ENCODE measurements at regions not wholly inside any gene's neighbourhood (a gene's known extent, or its start where the extent isn't known, plus 50 kb on each side); places are given as distances from the start of the nearest gene placed in this dataset.
"Not testable (repeated sequence)": the region's sequence is repeated elsewhere in the genome, so short reads cannot be mapped to it uniquely, and the experiment has no call there.

DNA sequence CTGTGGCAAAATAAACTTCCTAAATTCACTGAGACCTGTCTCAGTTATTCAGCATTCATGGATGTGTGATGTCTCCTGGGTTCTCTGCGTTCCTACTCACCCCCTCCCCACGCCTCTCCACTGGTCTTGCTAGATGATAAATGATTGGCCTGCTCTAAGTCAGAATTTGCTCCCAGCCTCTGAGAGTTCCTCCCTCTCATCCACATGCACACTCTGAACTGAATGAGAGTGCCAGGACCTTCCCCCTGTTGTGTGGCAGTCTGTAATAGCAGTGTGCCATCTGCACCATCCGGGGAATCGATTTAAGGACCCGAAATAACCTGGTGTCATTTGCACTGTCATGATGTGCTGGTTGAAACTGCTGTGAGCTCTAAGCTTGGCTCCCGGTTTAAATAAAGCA, 135.8 kb upstream of the AFDN start:
- no peak for DNase-seq

DNA sequence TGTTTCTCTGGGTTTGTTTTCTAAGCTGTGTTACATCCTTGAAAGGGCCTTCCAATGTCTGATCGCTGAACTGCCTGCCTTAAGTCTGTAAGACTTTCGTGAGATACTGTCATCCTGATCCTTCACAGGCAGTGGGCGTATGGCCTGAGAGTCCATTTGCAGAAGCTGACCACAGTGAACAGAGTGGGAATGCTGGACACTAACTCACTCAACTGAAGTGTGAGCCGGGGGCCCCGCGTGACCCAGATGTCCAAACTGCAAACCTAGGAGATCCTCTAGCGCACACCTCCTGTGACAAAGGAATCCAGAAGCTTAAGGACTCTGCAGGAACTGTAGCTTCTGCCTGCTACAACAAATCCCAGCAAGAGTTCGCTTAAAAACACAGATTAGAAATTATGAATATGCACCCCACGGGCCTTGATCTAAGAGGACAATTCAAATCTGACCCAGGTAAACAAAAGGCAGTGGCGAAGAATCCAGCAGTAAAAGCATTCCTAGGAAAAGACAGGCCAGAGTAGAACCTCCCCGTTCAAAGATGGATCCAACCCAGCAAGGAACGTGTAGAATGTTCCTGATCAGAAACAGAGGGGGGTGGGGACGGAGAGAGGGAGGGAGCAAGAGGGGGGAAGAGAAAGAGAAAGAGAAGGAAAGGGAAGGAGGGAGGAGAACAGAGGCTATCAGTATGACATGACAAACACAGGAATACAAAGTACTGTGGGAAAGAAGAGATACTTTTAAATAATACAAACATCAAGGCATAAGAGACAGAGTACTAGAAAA, 135.0 kb upstream of the AFDN start:
- DNase-seq, result no peak

DNA sequence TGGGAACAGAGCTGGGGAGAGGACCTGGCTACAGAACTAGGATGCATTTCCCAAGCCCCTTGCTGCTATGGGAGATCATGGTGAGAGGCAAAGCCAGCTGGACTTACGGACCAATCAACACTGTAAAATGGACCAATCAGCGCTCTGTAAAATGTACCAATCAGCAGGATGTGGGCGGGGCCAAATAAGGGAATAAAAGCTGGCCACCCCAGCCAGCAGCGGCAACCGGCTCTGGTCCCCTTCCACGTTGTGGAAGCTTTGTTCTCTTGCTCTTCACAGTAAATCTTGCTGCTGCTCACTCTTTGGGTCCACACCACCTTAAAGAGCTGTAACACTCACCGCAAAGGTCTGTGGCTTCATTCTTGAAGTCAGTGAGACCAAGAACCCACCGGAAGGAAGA, 133.2 kb upstream of the AFDN start:
- DNase-seq, result not testable (repeated sequence)

DNA sequence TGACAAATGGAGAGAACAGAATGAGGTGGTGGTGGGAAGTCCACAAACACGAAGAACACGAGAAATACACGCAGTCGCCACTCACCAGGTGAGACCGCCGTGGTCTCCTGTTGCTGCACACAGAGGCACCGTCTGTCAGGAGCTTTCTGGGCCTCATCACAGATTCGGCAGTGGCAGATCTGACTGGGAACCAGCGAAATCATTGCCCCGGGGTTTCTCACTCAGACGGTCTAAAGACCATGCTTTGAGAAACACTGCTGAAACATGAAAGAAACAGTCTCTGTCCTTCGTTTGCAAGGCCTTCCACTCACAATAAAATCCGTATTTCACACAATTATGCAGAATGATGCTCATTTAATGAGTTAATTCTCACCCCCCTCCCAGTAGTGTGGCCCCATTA, 130.9 kb upstream of the AFDN start:
- DNase-seq, result no peak

DNA sequence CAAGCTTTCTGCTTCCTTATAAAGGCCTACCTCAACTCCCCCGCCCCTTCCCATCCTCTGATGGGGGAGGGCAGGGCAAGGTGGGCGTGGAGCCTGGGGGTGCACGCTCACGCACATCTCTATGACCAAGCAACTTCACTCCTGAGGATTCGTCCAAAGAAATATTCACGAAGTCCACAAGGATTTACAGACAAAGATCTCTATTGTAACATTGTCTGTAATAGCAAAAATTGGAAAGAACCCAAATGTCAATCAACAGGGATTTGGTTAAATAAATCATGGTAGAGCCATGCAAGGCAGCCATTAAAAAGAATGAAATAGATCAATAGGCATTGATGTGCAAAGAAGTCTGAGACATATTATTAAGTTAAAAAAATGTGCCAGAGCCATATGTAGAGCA, 130.4 kb upstream of the AFDN start:
- DNase-seq, result no peak

DNA sequence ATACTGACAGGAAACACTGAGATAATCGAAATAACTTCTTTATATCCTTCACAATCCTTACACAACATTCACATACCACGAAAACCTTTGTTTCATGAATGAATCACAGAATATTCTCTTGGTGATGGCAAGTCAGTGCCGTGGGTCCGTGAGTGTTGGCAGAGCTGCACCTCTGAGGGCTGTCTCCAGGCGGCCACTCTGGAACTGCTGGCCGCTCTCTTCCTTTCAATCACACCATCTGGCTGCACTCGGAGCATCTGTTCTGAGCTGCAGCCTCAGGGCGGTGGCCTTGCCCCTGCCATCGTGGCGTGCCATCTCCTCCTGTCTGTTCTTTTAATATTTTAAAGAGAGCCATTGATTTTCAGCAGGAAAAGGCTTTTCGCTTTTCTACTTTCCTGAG, 129.4 kb upstream of the AFDN start:
- no peak for DNase-seq

DNA sequence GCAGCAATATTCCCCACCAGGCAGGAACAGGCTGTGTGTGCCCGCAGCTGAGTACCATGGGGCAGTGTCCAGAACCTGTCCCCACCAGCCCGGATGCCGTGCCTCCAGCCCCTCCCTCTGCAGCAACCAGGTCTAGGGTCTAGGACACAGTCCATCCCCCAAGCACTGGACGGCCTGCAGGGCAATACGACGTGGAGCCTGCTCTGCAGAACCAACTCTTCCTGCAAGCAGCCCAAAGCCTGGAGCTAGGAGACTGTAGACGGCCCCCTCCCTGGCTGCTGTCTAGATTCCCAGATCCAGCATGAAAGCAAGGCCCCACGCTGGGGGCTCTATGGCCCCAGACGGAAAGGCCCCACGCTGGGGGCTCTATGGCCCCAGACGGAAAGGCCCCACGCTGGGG, 128.2 kb upstream of the AFDN start:
- DNase-seq, result no peak

DNA sequence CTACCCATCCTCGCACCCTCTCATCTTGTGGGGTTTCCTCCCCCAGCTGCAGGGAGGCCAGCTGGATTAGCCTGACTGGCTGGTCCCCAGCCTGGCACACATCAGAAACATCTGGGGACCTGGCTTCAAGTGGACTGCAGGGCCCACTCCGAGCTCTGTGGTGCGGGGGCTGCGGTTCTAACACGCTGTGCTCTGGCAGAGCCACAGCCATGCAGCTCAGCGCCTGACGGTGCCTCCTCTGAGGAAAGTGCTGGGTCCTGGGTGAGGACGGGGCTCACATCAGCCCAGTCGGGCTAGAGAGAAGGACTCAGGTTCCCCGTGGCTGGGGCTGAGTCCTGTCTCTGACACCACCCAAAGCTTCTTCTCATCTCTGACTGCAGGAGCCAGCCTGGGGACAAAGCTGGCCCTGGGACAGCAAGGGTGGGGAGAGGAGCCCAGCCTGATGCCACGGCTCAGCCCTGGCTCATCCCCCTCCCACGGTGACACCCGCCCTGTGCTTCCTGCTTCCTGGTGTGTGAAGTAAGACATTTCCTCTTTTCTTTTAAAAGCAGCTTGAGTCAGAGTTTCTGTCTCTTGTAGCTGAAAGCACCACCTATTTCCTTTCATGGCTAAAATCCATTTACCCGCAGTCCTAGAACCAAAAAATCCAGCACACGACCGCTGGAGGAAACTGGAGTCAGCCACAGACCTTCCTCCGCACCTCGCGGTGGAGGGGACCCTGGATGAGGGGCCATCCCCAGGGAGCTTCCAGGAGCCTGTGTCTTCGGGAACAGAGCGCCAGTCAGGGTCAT, 127.4 kb upstream of the AFDN start:
- peak; percentile 29 to 73 for DNase-seq

DNA sequence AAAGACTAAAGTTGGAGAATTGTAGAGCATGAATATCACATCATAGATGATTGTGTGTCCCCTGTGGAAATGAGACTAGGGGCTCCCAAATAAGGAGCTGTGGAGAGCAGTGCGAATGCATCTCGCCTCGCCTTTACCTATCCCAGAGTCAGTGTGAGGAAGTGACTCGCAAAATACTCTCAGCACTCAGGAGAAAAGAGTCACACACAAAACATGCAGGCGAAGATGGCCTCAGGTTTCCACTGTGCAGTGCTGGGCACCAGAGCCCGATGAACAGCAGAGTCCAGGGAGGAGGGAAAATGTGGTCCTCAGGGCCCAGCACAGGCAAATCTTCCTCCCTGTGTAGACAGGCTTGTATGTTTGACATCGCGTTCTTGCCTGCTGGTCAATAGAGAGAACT, 126.5 kb upstream of the AFDN start:
- no peak for DNase-seq

DNA sequence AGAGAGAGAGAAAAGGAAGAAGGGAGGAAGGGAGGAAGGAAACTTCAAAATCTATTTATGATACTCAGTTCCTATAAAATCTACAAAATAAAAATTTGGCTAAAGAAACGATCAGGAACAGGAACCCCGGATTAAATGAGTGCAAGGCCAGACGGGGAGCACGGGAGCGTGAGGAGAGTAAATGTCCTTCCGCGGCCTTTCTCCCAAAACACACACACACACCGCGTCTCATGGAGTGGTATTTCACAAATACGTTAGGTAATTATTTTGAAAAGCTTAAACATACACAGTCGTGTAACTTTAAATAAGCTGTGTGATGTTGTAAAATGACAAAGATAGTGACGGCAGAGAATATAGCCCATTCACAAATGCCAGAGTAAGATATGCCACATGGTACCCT, 125.7 kb upstream of the AFDN start:
- no peak for DNase-seq

DNA sequence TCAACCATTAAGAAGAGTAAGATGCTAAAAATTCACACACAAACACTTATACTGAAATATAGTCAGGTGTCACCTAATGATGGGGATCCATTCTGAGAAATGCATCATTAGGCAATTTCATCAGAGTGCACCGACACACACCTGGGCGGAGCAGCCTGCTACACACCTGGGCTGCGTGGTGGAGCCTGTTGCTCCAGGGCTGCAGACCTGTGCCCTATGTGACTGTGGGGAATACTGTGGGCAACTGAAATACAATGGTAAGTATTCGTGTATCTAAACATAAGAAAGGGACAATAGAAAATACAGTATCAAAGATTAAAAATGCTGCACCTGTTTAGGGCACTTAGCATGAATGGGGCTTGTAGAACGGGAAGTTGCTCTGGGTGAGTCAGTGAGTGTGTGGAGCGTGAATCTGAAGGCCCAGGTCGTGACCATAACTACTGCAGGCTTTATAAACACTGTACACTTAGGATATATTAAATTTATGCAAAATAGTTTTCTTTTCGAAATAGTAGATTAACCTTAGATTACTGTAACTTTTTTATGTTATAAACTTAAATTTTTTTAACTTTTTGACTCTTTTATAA, 124.4 kb upstream of the AFDN start:
- peak in 1 of 2 donors; percentile 37 for DNase-seq

DNA sequence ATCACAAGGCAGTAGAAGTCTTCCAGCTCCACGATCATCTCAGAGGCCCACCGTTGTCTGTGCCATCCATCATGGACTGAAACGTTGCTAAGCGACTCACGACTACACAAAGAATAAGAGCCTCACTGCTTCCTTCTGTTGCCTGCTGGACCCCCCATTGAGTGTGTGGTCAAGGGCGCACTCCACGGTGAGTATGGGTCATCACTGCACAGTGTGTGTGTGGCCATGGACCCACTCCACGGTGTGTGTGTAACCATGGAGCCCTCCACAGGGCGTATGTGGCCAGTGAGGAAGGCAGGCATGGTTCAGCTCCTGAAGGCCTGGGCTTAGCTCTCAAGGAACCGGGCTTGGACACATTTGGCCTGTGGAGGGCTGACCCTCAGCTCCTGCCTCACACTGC, 123.4 kb upstream of the AFDN start:
- no peak for DNase-seq

DNA sequence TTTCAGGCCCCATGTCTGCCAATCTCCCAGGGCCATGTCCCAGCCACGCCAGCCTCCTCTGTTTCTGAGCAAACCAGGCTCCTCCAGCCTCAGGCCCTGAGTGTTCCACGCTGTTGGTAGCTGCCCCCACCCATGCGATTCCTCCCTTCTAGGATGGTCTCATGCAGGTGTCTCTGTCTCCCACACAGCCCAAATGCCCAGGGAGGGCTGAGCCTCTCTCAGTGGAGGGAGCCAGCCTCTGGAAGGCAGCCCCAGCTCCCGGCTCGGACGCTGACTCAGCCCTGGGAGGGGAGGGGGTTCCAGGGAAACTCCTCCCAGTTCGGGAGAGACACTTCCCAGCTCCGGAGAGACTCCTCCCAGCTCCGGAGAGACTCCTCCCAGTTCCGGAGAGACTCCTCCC, 122.9 kb upstream of the AFDN start:
- DNase-seq, result no peak

DNA sequence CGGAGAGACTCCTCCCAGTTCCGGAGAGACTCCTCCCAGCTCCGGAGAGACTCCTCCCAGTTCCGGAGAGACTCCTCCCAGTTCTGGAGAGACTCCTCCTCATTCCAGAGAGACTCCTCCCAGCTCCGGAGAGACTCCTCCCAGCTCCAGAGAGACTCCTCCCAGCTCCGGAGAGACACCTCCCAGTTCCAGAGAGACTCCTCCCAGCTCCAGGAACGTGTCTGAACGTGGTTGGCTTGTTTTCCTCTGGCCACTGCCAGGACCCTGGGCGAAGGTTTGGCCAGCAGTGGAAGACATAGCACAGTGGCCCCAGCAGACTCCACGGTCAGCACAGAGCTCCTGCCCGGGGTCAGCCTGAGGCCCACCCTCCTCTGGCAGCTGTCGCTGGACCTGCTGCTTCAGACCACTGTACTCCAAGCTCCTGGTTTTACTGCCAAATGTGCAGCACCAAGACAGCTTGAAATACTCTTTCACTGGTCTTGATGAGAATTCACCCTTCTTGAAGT, 122.3 kb upstream of the AFDN start:
- no peak for DNase-seq

DNA sequence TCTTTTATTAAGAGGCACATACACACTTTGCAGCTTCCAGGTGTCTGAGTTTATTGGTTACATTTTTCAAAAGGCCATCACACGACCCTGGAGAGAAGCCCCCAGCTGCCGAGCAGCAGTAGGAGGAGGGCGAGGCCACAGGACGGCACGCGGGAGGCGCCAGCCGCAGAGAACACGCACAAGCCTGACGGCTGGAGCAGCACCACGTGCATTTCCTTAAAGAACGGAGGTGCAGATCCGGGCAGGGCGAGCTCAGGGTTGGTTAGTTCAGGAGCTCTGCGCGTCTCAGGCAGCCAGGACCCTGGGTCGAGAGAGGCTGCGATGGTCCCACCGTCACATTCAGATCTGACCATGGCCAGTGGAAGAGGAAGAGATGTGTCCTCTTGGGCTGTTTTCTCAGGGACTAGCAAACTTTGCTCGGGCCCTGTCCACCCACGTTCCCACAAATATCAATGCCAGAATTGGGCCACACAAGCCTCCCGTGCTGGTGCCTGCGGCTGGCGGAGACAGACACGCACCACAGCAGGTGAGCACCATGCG, 121.4 kb upstream of the AFDN start:
- DNase-seq, result no peak

DNA sequence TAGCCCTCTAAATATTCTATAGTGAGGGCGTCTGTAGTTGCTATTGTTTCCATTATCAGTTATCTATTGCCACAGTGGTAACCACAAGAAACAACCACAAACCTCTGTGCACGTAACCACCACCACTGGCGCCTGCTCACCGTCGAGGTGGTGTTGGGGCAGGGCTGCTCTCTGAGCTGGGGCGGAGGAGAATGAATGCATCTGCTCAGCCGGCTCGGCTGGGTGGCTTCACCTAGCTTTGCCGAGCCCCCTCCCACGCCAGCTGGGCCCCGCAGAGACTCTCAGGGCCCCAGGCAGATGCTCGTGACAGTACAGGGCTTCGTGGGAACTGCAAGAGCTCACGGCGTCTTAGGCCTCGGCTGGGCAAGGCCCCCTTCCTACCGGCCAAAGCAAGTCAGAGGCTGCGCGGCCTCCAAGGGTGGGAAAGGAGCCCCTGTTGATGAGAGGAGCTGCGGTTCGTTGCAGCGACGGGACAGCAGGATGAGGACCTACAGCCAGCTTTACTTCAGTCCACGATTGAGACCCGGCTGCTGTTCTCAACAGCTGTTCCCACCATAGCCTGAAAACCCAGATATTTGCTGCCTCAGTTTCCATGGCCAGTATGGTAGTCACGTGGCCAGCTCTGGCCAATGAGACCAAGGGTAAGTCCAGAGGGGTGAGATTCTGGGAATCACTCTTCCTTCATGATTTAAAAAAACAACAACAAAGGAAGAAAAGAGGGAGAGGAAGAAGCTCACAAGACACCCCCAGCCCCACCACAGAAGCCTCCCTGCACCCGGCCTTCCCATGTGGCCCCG, 120.2 kb upstream of the AFDN start:
- DNase-seq, result peak; percentile 54 to 57

DNA sequence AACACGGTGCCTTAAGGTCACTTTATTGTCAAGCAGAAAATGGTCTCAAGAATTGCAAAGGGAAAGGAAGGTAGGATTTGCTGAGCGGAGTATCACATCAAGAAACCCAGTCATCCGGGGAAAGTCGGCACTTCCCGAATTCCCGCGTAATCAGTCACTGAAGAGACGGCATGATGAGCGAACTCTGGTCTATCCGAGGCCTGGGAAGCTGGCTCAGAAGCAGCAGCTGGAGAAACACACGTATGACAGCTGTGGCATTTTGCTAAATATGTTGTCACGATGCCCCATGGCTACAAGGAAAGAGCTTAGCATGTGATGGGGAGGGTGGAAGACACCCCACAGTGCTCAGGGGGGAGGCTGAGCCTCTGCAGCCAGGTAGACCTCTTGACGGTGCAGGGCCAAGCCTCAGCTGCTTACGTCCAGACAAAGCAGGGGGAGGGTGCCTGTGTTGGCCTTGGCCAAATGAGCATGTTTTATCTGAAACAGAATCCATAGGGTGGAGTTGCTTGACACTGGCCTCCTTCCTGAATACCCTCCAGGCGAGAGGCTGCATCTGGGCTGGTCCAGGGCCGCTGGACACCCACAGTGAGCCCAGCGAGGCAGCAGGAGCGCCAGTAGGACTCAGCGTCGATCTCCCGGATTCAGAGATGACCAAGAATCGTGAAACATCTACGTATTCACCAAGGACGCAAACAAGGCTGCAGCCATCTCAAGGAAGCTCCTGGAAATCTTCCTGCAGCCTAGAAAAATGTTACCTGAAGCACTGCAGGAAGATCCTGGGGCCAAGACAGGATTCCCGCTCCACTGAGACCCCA, 118.8 kb upstream of the AFDN start:
- DNase-seq, result no peak

DNA sequence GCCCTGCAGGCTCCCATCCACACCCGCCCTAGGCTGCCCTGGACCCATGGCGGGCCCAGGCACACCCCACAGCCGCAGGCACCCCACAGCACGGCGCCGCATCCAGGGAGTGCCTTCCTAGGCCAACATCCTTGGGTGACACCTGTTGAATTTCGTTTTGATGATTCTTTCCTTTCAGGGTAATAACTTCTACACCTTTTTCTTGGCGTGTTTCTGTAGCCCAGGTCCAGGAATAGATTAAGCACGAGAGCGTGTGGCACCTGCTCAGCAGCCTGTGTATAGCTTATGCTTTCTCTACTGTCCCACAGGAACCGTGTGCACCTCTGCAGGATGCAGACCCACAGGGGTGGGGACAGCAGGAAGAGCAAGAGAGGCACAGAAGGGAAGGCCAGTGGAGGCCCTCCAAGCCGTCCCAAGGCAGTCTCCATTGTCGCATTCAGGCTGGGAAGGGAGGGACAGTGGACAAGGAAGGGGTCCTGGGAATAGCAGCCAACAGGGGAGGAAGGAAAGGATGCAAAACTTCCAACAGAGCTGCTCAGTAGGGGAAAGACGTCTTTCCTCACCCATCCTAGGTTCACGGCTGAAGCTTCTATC, 118.1 kb upstream of the AFDN start:
- DNase-seq, result no peak

DNA sequence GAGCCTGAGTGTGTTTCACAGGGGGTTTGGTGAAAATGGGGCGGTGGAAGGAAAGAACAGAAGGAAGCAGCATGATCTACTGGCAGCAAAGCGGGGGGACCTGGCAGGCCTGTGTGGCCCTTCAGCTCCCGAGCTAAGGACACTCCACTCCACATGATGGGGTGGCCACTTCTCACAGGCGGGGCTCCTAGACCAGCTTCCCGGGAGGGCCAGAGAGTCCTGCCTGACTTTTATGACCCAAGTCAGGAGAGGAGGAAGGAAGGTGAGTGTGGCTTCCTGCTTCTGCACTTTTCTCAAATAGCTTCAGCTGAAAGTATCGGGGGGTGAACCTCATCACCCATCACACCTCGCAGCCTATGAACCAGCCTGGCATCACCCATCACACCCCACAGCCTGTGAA, 117.5 kb upstream of the AFDN start:
- no peak for DNase-seq

DNA sequence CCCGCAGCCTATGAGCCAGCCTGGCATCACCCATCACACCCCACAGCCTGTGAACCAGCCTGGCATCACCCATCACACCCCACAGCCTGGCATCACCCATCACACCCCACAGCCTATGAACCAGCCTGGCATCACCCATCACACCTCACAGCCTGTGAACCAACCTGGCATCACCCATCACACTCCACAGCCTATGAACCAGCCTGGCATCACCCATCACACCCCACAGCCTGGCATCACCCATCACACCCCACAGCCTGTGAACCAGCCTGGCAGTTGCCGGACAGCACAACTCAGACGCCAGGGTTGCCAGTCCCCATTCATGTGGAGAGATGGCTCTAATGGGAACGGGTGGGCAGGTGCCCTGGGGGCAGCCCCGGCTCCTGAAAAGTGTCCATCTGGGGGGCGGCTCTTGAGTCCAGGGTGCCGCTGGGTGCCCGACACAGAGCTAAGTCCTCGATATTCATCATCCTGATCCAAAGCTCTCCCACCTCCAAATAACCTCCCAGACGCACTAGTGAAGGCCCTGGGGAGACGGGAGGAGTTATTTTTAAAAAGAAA, 116.9 kb upstream of the AFDN start:
- DNase-seq, result not testable (repeated sequence)

DNA sequence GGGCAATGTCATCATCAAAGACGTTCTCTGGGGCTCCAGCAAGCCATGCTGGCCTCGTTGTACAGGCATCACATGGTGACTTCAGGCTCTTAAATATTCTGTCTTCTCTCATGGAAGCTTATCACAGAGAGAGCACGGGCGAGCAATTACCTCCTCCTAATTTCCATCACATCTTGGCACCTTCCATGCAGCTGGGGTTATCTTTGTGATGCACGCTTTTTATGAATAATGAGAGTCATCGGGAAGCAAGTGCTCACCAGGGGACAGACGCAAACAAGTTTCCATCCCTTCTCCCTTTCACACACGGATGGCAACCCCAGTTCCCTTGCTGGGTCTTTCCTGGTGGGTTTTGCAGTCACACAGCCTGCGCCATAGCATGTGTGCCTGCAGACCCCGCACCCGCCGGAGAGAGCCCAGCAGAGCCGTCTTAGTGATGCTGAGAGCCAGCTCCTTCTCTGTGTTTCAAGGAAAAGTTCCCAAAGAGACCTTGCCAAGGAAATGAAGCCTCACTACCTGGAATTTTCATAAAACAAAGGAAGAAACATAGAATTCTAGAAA, 116.3 kb upstream of the AFDN start:
- no peak for DNase-seq

Data from CD4-positive, alpha-beta T cell treated with Interleukin-4 for 1 hour (primary cell).